ENCODE measurements at regions not wholly inside any gene's neighbourhood (a gene's known extent, or its start where the extent isn't known, plus 50 kb on each side); places are given as distances from the start of the nearest gene placed in this dataset.

- no peak for TF ChIP-seq CTCF (IDR thresholded peaks at IDR 0.05 in 4 of 5, conservative IDR thresholded peaks at IDR 0.05 in 1 of 5)
- TF ChIP-seq POLR2A (IDR thresholded peaks at IDR 0.05): no peak
Measured at GRCh38 chr13:48892053-48892687, 83.5 kb upstream of the FNDC3A start.
